Spleen (tissue), 11 donors: ENCODE measurements at regions not wholly inside any gene's neighbourhood (a gene's known extent, or its start where the extent isn't known, plus 50 kb on each side); places are given as distances from the start of the nearest gene placed in this dataset.

Experiments
- DNase-seq: peaks from one replicate; pipeline ENCODE4 v3.0.0-alpha.2; 2020
- H3K27ac ChIP-seq, 8 donors: fragments of 200-600 bp; sonication (generic) in 7 of 8; 1 replicate in 4 of 8; 2 replicates in 4 of 8; pipeline versions ENCODE4 v1.5.0 to v1.8.0; 2016 to 2021; ENCODE audit warnings: inconsistent platforms in 4 of 8, mild to moderate bottlenecking in 4 of 8, moderate library complexity in 1 of 8
- H3K27me3 ChIP-seq, 7 donors: fragments of 200-600 bp; sonication (generic) in 6 of 7; replicated peaks in 1 of 7; 1 replicate in 4 of 7; 2 replicates in 3 of 7; pipeline versions ENCODE4 v1.5.0 to v1.8.0; 2016 to 2021; ENCODE audit warnings: inconsistent platforms in 3 of 7, mild to moderate bottlenecking in 1 of 7
- H3K36me3 ChIP-seq, 6 donors: fragments of 200-600 bp; sonication (generic) in 5 of 6; 1 replicate in 4 of 6; 2 replicates in 2 of 6; pipeline versions ENCODE4 v1.5.0 to v1.8.0; 2016 to 2021; ENCODE audit warnings: inconsistent platforms in 2 of 6
- H3K4me1 ChIP-seq, 6 donors: fragments of 200-600 bp; sonication (generic) in 5 of 6; 1 replicate in 3 of 6; 2 replicates in 3 of 6; pipeline versions ENCODE4 v1.5.0 to v1.8.0; 2016 to 2021; ENCODE audit warnings: inconsistent platforms in 3 of 6
- H3K4me3 ChIP-seq, 8 donors: fragments of 200-600 bp; sonication (generic) in 7 of 8; 1 replicate in 4 of 8; 2 replicates in 4 of 8; pipeline versions ENCODE4 v1.5.0 to v1.8.0; 2016 to 2021; ENCODE audit warnings: inconsistent platforms in 4 of 8, mild to moderate bottlenecking in 4 of 8, moderate library complexity in 2 of 8
- H3K9me3 ChIP-seq, 8 donors: fragments of 200-600 bp; sonication (generic) in 7 of 8; 1 replicate in 4 of 8; 2 replicates in 4 of 8; pipeline versions ENCODE4 v1.5.0 to v1.8.0; 2016 to 2021; ENCODE audit warnings: inconsistent platforms in 4 of 8
- CTCF ChIP-seq, 11 experiments: fragments of 200-600 bp in 7 of 11; fragments of 450-650 bp in 4 of 11; sonication (generic) in 4 of 11; IDR thresholded peaks in 8 of 11; conservative IDR thresholded peaks in 3 of 11; 1 replicate in 7 of 11; 2 replicates in 4 of 11; pipeline versions ENCODE4 v1.4.0 to v1.8.0; 2016 to 2021; ENCODE audit warnings: antibody characterized with exemption in 11 of 11, inconsistent platforms in 4 of 11, mild to moderate bottlenecking in 1 of 11
- POLR2A ChIP-seq, 3 donors: fragments of 450-650 bp; IDR thresholded peaks; one replicate each; pipeline ENCODE4 v1.5.1; 2017; ENCODE audit warnings: antibody characterized with exemption in 3 of 3, mild to moderate bottlenecking in 1 of 3
- POLR2AphosphoS5 ChIP-seq, 3 donors: sonication (generic); formaldehyde crosslinking; IDR thresholded peaks; one replicate each; pipeline ENCODE4 v1.5.1; 2017; ENCODE audit warnings: antibody characterized with exemption in 3 of 3
- WGBS, 5 donors: extraction: QIAGEN DNeasy Blood & Tissue Kit in 3 of 5; methylation state at CpG; one replicate each; pipeline versions ENCODE4 v1.1.5 to v1.1.7; 2013 to 2018; 5-methylcytosine and 5-hydroxymethylcytosine counted together
- intact Hi-C: fragments of 100-400 bp; cut with DNase I; formaldehyde crosslinking; loops from one replicate; pipeline ENCODE4 v1.15.0; 2023; ENCODE audit warnings: low total_unique reads
- donor health status: healthy with polysubstance abuse.
- donor health status: DM: no; HTN: no; CAD: no; lungs with moderate emphysema.
- donor health status: DM: no; HTN: no; CAD: no.
- donor health status: Bipolar disorder and iron deficiency.
- donor health status: healthy.
- donor health status: DM: no; HTN: no; CAD: no.
- donor health status: DM: yes; HTN: yes; CAD: no.

GRCh38 chr1:14205066-14205465, 393.4 kb upstream of the KAZN start:
- 70 to 94% (median 84%) methylated on average over 1 of the region's 1 CpG for WGBS, 5 donors
- Histone ChIP-seq H3K36me3 (no peaks in the 10 kb centered on the region), H3K9me3 (peaks cover 0 to 11% (median 4%) of the 10 kb centered on the region in 8 donors), H3K27ac (no peak overlapping the region), H3K4me1 (no peaks in the 10 kb centered on the region), H3K4me3 (no peak overlapping the region), H3K27me3 (peaks cover 0 to 22% (median 0%) of the 10 kb centered on the region in 7 donors)
- TF ChIP-seq POLR2AphosphoS5 (IDR thresholded peaks at IDR 0.05) (no peak), POLR2A (IDR thresholded peaks at IDR 0.05) (no peak), CTCF (IDR thresholded peaks at IDR 0.05 in 8 of 11, conservative IDR thresholded peaks at IDR 0.05 in 3 of 11) (no peak)
- DNase-seq: no peak
- intact Hi-C loops: no loop called here

DNA sequence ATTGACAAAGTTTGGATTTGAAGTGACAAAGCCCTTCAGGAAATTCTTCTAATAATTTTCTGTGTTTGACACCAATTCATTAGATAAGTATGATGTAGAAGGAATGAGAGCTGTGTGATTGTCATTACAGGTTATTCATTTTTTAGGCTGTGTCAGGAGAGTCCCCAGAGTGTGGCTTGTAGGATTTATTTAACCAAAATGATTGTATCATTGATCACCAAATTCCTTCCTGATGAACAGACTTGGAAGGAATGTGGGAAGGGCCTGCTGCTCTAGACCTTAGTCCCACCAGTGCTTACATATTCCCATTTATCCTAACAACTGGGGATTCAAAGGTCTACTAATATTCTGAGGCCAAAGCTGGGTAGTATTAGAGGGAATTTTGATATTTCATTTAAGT, 383.3 kb upstream of the KAZN start:
- no peak for TF ChIP-seq POLR2A (IDR thresholded peaks at IDR 0.05)
- no peak for TF ChIP-seq POLR2AphosphoS5 (IDR thresholded peaks at IDR 0.05)
- TF ChIP-seq CTCF (IDR thresholded peaks at IDR 0.05 in 8 of 11, conservative IDR thresholded peaks at IDR 0.05 in 3 of 11): no peak
- intact Hi-C loops: no loop called here
- peaks cover 6 to 50% (median 34%) of the 10 kb centered on the region in 8 donors for H3K9me3 ChIP-seq
- no peak overlapping the region for H3K4me3 ChIP-seq
- no peak for DNase-seq
- peaks cover 0 to 8% (median 0%) of the 10 kb centered on the region in 7 donors for H3K27me3 ChIP-seq
- no peak overlapping the region for H3K27ac ChIP-seq
- no peaks in the 10 kb centered on the region for H3K4me1 ChIP-seq
- H3K36me3 ChIP-seq: no peaks in the 10 kb centered on the region

DNA sequence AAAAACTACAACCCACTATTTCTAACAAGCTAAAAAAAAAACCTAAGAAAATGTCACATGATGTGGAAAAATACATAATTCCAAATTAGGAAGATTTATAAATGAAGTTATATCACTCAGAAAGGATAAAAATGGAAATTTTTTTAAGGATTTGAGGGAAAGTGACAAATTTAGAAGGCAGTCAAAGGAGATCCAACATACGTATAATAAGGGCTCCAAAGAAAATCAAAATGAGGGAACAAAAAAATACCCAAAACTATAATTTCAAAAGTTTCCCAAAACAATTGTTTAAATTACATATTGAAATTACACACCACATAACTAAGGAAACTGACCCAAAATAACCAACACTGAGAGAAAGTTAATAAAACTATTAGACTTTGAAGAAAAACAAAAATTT, 381.1 kb upstream of the KAZN start:
- H3K27me3 ChIP-seq: peaks cover 0 to 6% (median 0%) of the 10 kb centered on the region in 7 donors
- H3K4me1 ChIP-seq: no peaks in the 10 kb centered on the region
- TF ChIP-seq CTCF (IDR thresholded peaks at IDR 0.05 in 8 of 11, conservative IDR thresholded peaks at IDR 0.05 in 3 of 11) (no peak), POLR2AphosphoS5 (IDR thresholded peaks at IDR 0.05) (no peak), POLR2A (IDR thresholded peaks at IDR 0.05) (no peak)
- intact Hi-C loops: no loop called here
- H3K9me3 ChIP-seq: peaks cover 6 to 51% (median 32%) of the 10 kb centered on the region in 8 donors
- no peak overlapping the region for H3K4me3 ChIP-seq
- DNase-seq: no peak
- no peaks in the 10 kb centered on the region for H3K36me3 ChIP-seq
- H3K27ac ChIP-seq: no peak overlapping the region
- 51 to 96% (median 93%) methylated on average over 1 of the region's 1 CpG for WGBS, 5 donors

- 80 to 90% (median 87%) methylated on average over 4 of the region's 4 CpGs for WGBS, 5 donors
- Histone ChIP-seq H3K36me3 (no peaks in the 10 kb centered on the region), H3K4me1 (no peaks in the 10 kb centered on the region), H3K27ac (no peak overlapping the region), H3K27me3 (peaks cover 0 to 22% (median 0%) of the 10 kb centered on the region in 7 donors), H3K9me3 (peaks cover 6 to 54% (median 31%) of the 10 kb centered on the region in 8 donors), H3K4me3 (no peak overlapping the region)
- no peak for TF ChIP-seq POLR2AphosphoS5 (IDR thresholded peaks at IDR 0.05)
- no peak for DNase-seq
- intact Hi-C loops: no loop called here
Measured at GRCh38 chr1:14220324-14220723, 378.2 kb upstream of the KAZN start.

DNA sequence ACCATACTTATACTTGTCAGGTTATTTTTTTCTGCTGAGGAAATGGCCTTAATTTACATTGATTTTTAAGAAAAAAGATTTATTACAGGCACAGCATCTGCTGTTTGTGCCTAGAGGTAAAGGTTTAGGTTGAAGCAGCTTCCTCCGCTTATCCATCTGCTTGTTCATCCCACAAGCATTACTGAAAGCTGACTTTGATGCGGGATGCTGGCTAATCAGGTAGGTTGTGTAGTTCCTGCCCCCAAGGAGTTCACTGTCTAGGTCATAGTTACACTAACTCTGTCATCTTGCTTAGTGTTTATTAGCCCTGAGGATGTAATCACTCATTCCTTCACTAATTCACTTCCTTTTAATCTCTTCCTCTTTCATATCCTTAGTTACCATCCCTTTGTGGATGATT, 377.7 kb upstream of the KAZN start:
- WGBS, 5 donors: 75 to 89% (median 80%) methylated on average over 2 of the region's 2 CpGs
- intact Hi-C loops: no loop called here
- Histone ChIP-seq H3K9me3 (peaks cover 6 to 53% (median 30%) of the 10 kb centered on the region in 8 donors), H3K4me1 (no peaks in the 10 kb centered on the region), H3K27ac (no peak overlapping the region), H3K27me3 (peaks cover 0 to 22% (median 0%) of the 10 kb centered on the region in 7 donors), H3K4me3 (no peak overlapping the region), H3K36me3 (no peaks in the 10 kb centered on the region)
- DNase-seq: no peak
- no peak for TF ChIP-seq POLR2AphosphoS5 (IDR thresholded peaks at IDR 0.05)
- no peak for TF ChIP-seq CTCF (IDR thresholded peaks at IDR 0.05 in 8 of 11, conservative IDR thresholded peaks at IDR 0.05 in 3 of 11)
- no peak for TF ChIP-seq POLR2A (IDR thresholded peaks at IDR 0.05)
